Panc1 (cell line): ENCODE measurements at regions not wholly inside any gene's neighbourhood (a gene's known extent, or its start where the extent isn't known, plus 50 kb on each side); places are given as distances from the start of the nearest gene placed in this dataset.

ENCODE experiments used
- ATAC-seq: fragments of 200-7000 bp; cut with Tn5 transposase; 2 replicates; pipeline ENCODE4 v1.9.1; 2020; ENCODE audit warnings: mild to moderate bottlenecking, moderate library complexity
- BruUV-seq: library from RNA; stranded (reverse); fragments of 400-500 nt; replicated peaks from 2 replicates; lab custom pipeline; 2021; lab: Mats Ljungman, UMichigan
- CTCF ChIA-PET: fragments of 300-600 bp; sonication (Branson Sonifier 250); formaldehyde crosslinking; loops from one replicate; lab custom pipeline; 2022; ENCODE audit warnings: antibody characterized with exemption; lab: Charles Lee
- POLR2A ChIA-PET: fragments of 300-600 bp; sonication (Branson Sonifier 250); formaldehyde crosslinking; loops from one replicate; lab custom pipeline; 2022; ENCODE audit warnings: antibody characterized with exemption; lab: Charles Lee
- DNase-seq: peaks from one replicate; pipeline ENCODE4 v3.0.0-alpha.2; 2010; ENCODE audit warnings: low read depth, low spot score
- H3K27ac ChIP-seq: 2 replicates; pipeline ENCODE4 v1.5.1; 2011; ENCODE audit warnings: mild to moderate bottlenecking, low read length, inconsistent platforms
- H3K27me3 ChIP-seq: fragments of 200-500 bp; sonication (Bioruptor generic); 2 replicates; pipeline ENCODE4 v1.6.0; 2014; ENCODE audit warnings: low read length, inconsistent platforms; ENCODE audit not compliant: control insufficient read depth, insufficient read depth
- H3K36me3 ChIP-seq: fragments of 200-500 bp; sonication (Bioruptor generic); 2 replicates; pipeline ENCODE4 v1.5.1; 2014; ENCODE audit warnings: inconsistent platforms, mild to moderate bottlenecking, low read length, moderate library complexity; ENCODE audit not compliant: control insufficient read depth, insufficient read depth
- H3K4me1 ChIP-seq: 2 replicates; pipeline ENCODE4 v1.5.1; 2011; ENCODE audit warnings: inconsistent platforms, mild to moderate bottlenecking, low read length, moderate library complexity; ENCODE audit not compliant: control insufficient read depth, insufficient read depth
- H3K4me3 ChIP-seq, 2 experiments: 2 replicates each; pipeline ENCODE4 v1.5.1; 2011 to 2012; ENCODE audit warnings: low read depth in 2 of 2, low read length in 2 of 2, mild to moderate bottlenecking in 2 of 2, inconsistent platforms in 1 of 2, moderate library complexity in 1 of 2
- H3K9me3 ChIP-seq: fragments of 200-500 bp; sonication (Bioruptor generic); 2 replicates; pipeline ENCODE4 v1.5.1; 2014; ENCODE audit warnings: low read depth, mild to moderate bottlenecking, inconsistent platforms, low read length, moderate library complexity; ENCODE audit not compliant: control insufficient read depth, insufficient read depth
- POLR2AphosphoS5 ChIP-seq: IDR thresholded peaks from 2 replicates; pipeline ENCODE4 v1.6.1; 2012; ENCODE audit warnings: mild to moderate bottlenecking, low read depth, low read length, moderate library complexity
- REST ChIP-seq, 2 experiments: IDR thresholded peaks; 2 replicates each; pipeline ENCODE4 v1.6.1; 2011 to 2012; ENCODE audit warnings: low read depth in 2 of 2, control low read depth in 1 of 2, low read length in 1 of 2, mild to moderate bottlenecking in 1 of 2, moderate library complexity in 1 of 2; ENCODE audit not compliant: insufficient read depth in 1 of 2
- SIN3A ChIP-seq: IDR thresholded peaks from 2 replicates; pipeline ENCODE4 v1.6.1; 2012; ENCODE audit warnings: low read depth, mild to moderate bottlenecking, low read length, moderate library complexity, borderline replicate concordance; ENCODE audit not compliant: insufficient read depth
- TCF7L2 ChIP-seq: IDR thresholded peaks from 2 replicates; pipeline ENCODE4 v1.6.1; 2011; ENCODE audit warnings: mild to moderate bottlenecking, low read depth, low read length, inconsistent platforms
- in situ Hi-C: cut with HindIII; loops from 2 replicates; pipeline ENCODE4 v1.10.0; 2016; ENCODE audit warnings: low sequenced_read_pairs, low pct_unique_long_range_greater_than_20kb
- intact Hi-C: fragments of 100-400 bp; cut with micrococcal nuclease; formaldehyde crosslinking; loops from one replicate; pipeline ENCODE4 v1.10.0; 2022; ENCODE audit not compliant: unreplicated experiment
- TF ChIP-seq, protein P1 (sequence below): fragments of 450-650 bp; IDR thresholded peaks from 2 replicates; pipeline ENCODE4 v1.5.1; 2017; ENCODE audit warnings: mild to moderate bottlenecking

GRCh38 chr13:71382285-71382684 is 484.7 kb downstream of the DACH1 start:
- no peaks in the 10 kb centered on the region for H3K27me3 ChIP-seq
- no TSS peak for BruUV-seq
- H3K9me3 ChIP-seq, result no peaks in the 10 kb centered on the region
- H3K4me3 ChIP-seq, result no peak overlapping the region
- in situ Hi-C loops (no loop called here), intact Hi-C loops (no loop called here)
- TF ChIP-seq REST (IDR thresholded peaks at IDR 0.05; ENCODE audit: insufficient read depth in 1 of 2, low read depth in 2 of 2, low read length in 1 of 2) (no peak), TCF7L2 (no peak), SIN3A (no peak), POLR2AphosphoS5 (no peak)
- TF ChIP-seq, protein P1, sequence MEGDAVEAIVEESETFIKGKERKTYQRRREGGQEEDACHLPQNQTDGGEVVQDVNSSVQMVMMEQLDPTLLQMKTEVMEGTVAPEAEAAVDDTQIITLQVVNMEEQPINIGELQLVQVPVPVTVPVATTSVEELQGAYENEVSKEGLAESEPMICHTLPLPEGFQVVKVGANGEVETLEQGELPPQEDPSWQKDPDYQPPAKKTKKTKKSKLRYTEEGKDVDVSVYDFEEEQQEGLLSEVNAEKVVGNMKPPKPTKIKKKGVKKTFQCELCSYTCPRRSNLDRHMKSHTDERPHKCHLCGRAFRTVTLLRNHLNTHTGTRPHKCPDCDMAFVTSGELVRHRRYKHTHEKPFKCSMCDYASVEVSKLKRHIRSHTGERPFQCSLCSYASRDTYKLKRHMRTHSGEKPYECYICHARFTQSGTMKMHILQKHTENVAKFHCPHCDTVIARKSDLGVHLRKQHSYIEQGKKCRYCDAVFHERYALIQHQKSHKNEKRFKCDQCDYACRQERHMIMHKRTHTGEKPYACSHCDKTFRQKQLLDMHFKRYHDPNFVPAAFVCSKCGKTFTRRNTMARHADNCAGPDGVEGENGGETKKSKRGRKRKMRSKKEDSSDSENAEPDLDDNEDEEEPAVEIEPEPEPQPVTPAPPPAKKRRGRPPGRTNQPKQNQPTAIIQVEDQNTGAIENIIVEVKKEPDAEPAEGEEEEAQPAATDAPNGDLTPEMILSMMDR, result no peak
- CTCF ChIA-PET, result no interaction called here
- POLR2A ChIA-PET, result no interaction called here
- DNase-seq (no peak), ATAC-seq (no peak)
- no peaks in the 10 kb centered on the region for H3K4me1 ChIP-seq
- H3K36me3 ChIP-seq, result no peaks in the 10 kb centered on the region
- no peak overlapping the region for H3K27ac ChIP-seq

- no peak overlapping the region for H3K4me3 ChIP-seq
- ATAC-seq, result no peak
- no peaks in the 10 kb centered on the region for H3K27me3 ChIP-seq
- intact Hi-C loops (no loop called here), in situ Hi-C loops (no loop called here)
- no peaks in the 10 kb centered on the region for H3K9me3 ChIP-seq
- H3K36me3 ChIP-seq, result no peaks in the 10 kb centered on the region
- H3K4me1 ChIP-seq, result no peaks in the 10 kb centered on the region
- ChIA-PET CTCF (no interaction called here), POLR2A (no interaction called here)
- H3K27ac ChIP-seq, result no peak overlapping the region
- TF ChIP-seq POLR2AphosphoS5 (no peak), TCF7L2 (no peak), SIN3A (no peak), REST (IDR thresholded peaks at IDR 0.05; ENCODE audit: insufficient read depth in 1 of 2, low read depth in 2 of 2, low read length in 1 of 2) (no peak)
- TF ChIP-seq, protein P1, result no peak
- no TSS peak for BruUV-seq
- DNase-seq, result no peak
Measured at GRCh38 chr13:71380191-71380590, 486.8 kb downstream of the DACH1 start.
